D721Med (cell line): ENCODE measurements at regions not wholly inside any gene's neighbourhood (a gene's known extent, or its start where the extent isn't known, plus 50 kb on each side); places are given as distances from the start of the nearest gene placed in this dataset.
A peak's percentile ranks its signal among the peaks of the same experiment; 100 is the strongest.

Experiments used
- DNase-seq: peaks from one replicate; pipeline ENCODE4 v3.0.0; 2011; ENCODE audit warnings: low spot score; ENCODE audit not compliant: insufficient read length
- FAIRE-seq: peaks from 2 replicates; lab custom pipeline; 2011; peaks lifted over from hg19 to GRCh38; lab: Jason Lieb, UNC
- TF ChIP-seq, protein P1 (sequence below): IDR thresholded peaks from 2 replicates; pipeline ENCODE4 v1.5.1; 2012; ENCODE audit warnings: mild to moderate bottlenecking, control low read depth; ENCODE audit not compliant: insufficient read depth; ENCODE audit errors: missing control alignments

DNA sequence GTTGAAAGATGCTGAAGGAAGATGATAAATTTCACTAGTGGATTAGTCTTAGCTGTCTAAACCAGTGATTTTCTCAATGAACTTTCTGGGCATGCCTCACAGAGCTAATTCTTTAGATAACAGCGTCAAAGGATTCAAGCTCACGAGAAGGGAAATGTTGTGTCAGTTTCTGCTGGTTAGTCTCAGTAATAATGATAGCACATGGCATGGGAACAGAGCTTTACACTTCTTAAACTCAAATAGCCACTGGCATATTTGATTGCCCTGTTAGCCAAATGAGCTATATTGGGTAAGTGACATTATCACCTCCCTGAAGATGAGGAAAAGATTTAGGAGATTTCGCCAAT is 139.3 kb upstream of the NR3C1 start:
- FAIRE-seq: no peak
- DNase-seq: no peak
- TF ChIP-seq, protein P1, sequence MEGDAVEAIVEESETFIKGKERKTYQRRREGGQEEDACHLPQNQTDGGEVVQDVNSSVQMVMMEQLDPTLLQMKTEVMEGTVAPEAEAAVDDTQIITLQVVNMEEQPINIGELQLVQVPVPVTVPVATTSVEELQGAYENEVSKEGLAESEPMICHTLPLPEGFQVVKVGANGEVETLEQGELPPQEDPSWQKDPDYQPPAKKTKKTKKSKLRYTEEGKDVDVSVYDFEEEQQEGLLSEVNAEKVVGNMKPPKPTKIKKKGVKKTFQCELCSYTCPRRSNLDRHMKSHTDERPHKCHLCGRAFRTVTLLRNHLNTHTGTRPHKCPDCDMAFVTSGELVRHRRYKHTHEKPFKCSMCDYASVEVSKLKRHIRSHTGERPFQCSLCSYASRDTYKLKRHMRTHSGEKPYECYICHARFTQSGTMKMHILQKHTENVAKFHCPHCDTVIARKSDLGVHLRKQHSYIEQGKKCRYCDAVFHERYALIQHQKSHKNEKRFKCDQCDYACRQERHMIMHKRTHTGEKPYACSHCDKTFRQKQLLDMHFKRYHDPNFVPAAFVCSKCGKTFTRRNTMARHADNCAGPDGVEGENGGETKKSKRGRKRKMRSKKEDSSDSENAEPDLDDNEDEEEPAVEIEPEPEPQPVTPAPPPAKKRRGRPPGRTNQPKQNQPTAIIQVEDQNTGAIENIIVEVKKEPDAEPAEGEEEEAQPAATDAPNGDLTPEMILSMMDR: no peak

DNA sequence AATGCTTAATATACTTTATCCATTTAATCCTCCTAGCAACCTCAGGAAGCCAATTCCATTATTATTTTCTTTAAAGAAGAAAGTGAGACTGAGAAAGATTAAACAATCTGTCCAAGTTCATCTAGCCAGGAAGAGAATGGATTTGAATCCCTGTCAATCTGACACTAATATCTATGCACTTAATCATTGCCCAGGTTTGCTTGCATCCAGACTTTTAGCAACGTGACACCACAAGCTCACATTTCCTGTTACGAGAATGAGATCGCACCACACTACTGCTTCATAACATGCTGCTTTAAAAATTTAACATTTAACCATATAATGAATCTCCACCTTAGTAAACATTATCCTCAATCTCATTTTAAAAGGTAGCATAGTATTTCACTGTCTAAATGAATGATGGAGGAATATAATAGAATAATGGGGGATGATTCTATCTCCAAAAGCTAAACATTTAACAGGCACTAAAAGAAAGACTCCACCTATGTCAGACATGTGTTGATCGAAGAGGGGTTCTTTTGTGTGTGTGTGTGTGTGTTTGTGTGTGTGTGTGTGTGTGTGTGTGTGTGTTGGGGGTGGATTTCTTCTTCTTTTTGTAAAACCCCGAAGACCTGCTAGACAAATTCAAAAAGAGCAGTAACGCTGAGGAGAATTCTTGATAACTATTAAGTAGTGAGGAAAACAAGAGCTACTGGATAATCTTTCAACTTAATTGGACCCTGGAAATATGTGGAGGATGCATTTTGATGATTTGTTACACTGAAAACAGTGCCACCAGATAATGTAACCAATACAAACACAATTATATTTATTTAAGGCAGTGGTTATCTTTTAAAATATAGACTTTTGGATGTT is 138.7 kb upstream of the NR3C1 start:
- FAIRE-seq (peak; percentile 61), DNase-seq (no peak)
- TF ChIP-seq, protein P1: no peak

DNA sequence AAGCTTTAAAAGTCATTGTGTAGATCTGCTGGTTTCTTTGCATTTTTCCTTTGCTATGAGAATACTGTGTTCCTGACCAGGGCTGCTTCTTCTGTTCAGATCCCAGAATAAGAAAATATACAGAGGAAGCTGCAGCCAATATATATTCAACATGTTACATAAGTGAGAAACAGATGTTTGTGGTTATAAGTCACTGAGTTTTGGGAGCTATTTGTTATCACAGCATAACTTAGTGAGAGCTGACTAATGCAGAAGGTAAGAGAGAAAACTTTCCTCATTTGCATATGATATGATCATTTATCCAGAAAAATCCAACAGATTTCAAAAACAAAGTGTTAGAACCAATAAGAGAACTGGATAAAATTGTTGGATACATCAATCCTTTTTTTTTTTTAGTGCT is 136.3 kb upstream of the NR3C1 start:
- FAIRE-seq: no peak
- no peak for DNase-seq
- TF ChIP-seq, protein P1: no peak

DNA sequence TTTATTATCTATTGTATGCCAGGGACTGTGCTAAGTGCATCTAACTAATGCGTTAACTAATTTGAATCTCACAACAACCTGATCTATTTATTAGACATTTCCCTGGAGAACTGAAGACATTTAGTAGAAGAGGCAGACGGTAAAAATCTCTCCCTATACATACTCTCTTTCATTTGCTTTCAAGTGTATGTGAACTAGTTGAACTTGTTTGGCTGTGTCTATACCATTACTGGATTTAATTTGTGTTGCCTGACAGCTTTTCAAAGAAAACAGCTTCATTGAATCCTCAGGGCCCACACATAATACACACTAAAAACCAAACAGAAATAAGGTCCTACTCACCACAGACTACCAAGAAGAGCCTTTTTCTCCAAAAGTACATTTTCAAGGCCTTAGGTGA is 133.6 kb upstream of the NR3C1 start:
- FAIRE-seq: no peak
- no peak for DNase-seq
- TF ChIP-seq, protein P1: no peak

DNA sequence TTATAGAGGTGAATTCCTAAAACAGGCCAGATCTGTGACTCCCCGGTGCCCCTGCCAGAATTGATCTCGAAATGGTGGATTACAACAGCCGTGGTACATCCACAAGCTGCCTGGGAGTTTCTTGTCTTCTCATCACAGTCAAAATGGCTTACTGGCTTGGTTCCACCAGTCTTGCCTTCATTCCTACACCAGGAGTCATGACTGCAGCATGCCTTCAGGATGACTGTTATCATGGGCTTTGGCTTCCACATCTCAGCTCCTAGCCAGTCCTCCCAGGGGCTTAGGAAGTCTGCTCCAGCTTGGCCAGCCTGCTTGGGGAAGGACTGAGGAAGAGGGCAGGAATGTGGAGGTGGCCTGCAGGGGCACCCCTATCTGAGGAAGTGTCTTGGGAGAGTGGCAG is 132.9 kb upstream of the NR3C1 start:
- no peak for FAIRE-seq

DNA sequence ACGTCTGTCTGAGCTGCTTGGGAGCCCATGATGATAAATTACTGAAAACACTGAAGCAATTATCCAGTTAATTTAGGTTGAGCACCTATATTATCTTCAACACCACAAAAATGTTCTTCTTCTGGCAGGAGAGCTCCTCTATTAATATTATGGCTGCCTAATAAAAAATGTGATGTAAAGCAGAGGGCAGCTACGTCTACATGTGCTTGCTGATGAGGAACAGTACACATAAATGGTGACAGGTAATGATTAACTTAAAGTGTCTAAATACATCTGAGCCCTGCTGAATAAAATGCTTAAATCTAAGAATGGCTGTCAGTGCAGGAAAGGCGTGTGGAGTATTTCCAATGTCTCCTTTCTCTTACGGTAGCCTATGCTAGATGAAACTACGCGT is 131.3 kb upstream of the NR3C1 start:
- TF ChIP-seq, protein P1: no peak
- no peak for FAIRE-seq
- no peak for DNase-seq

More for the DNA sequence above, 132.9 kb upstream of the NR3C1 start:
- no peak for DNase-seq
- TF ChIP-seq, protein P1: no peak
